ENCODE measurements at regions not wholly inside any gene's neighbourhood (a gene's known extent, or its start where the extent isn't known, plus 50 kb on each side); places are given as distances from the start of the nearest gene placed in this dataset.
A peak's percentile ranks its signal among the peaks of the same experiment; 100 is the strongest.

GRCh38 chr9:20255052-20255451, 367.2 kb downstream of the MLLT3 start:
- Histone ChIP-seq H3K79me2 (ENCODE audit: low read depth) (no peaks in the 10 kb centered on the region), H2AFZ (replicated peaks) (no peak overlapping the region), H3K4me3 (no peak overlapping the region), H3K27ac (no peak overlapping the region), H3K9me3 (ENCODE audit: low read depth) (no peaks in the 10 kb centered on the region), H4K20me1 (ENCODE audit: low read depth) (peaks cover 10% of the 10 kb centered on the region), H3F3A (ENCODE audit: low read depth) (no peaks in the 10 kb centered on the region), H3K9ac (no peak overlapping the region), H3K4me1 (peaks cover 11% of the 10 kb centered on the region), H3K4me2 (no peak overlapping the region), H3K27me3 (peaks cover 57% of the 10 kb centered on the region), H3K36me3 (no peaks in the 10 kb centered on the region)
- H3K27ac Mint-ChIP-seq, result no peak overlapping the region
- no peak for DNase-seq (ENCODE audit: low spot score)
- peaks cover 5% of the 10 kb centered on the region for H3K4me1 Mint-ChIP-seq
- no peak overlapping the region for H3K4me3 Mint-ChIP-seq
- TF ChIP-seq EZH2phosphoT487 (IDR thresholded peaks at IDR 0.05) (no peak), EZH2 (IDR thresholded peaks at IDR 0.05) (no peak)
- TF ChIP-seq, protein P1, sequence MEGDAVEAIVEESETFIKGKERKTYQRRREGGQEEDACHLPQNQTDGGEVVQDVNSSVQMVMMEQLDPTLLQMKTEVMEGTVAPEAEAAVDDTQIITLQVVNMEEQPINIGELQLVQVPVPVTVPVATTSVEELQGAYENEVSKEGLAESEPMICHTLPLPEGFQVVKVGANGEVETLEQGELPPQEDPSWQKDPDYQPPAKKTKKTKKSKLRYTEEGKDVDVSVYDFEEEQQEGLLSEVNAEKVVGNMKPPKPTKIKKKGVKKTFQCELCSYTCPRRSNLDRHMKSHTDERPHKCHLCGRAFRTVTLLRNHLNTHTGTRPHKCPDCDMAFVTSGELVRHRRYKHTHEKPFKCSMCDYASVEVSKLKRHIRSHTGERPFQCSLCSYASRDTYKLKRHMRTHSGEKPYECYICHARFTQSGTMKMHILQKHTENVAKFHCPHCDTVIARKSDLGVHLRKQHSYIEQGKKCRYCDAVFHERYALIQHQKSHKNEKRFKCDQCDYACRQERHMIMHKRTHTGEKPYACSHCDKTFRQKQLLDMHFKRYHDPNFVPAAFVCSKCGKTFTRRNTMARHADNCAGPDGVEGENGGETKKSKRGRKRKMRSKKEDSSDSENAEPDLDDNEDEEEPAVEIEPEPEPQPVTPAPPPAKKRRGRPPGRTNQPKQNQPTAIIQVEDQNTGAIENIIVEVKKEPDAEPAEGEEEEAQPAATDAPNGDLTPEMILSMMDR (IDR thresholded peaks at IDR 0.05), result no peak
- peaks cover 2% of the 10 kb centered on the region for H3K27me3 Mint-ChIP-seq (ENCODE audit: insufficient read depth, low read depth)
- no peaks in the 10 kb centered on the region for H3K36me3 Mint-ChIP-seq
- H3K9me3 Mint-ChIP-seq, result no peaks in the 10 kb centered on the region

GRCh38 chr9:20253635-20254034, 368.7 kb downstream of the MLLT3 start:
- TF ChIP-seq EZH2phosphoT487 (IDR thresholded peaks at IDR 0.05), result no peak
- TF ChIP-seq, protein P1 (IDR thresholded peaks at IDR 0.05), result no peak
- TF ChIP-seq EZH2 (IDR thresholded peaks at IDR 0.05), result no peak
- Histone ChIP-seq H3K4me3 (no peak overlapping the region), H3K4me2 (no peak overlapping the region), H3K36me3 (no peaks in the 10 kb centered on the region), H3K27me3 (peaks cover 61% of the 10 kb centered on the region), H3K27ac (no peak overlapping the region), H3F3A (ENCODE audit: low read depth) (no peaks in the 10 kb centered on the region), H4K20me1 (ENCODE audit: low read depth) (peaks cover 10% of the 10 kb centered on the region), H3K9me3 (ENCODE audit: low read depth) (no peaks in the 10 kb centered on the region), H3K4me1 (peaks cover 11% of the 10 kb centered on the region), H3K79me2 (ENCODE audit: low read depth) (no peaks in the 10 kb centered on the region), H3K9ac (no peak overlapping the region), H2AFZ (replicated peaks) (no peak overlapping the region)
- peaks cover 2% of the 10 kb centered on the region for H3K27me3 Mint-ChIP-seq (ENCODE audit: insufficient read depth, low read depth)
- no peak overlapping the region for H3K4me3 Mint-ChIP-seq
- no peak overlapping the region for H3K27ac Mint-ChIP-seq
- H3K4me1 Mint-ChIP-seq, result peaks cover 5% of the 10 kb centered on the region
- no peak for DNase-seq (ENCODE audit: low spot score)
- H3K36me3 Mint-ChIP-seq, result no peaks in the 10 kb centered on the region
- no peaks in the 10 kb centered on the region for H3K9me3 Mint-ChIP-seq

GRCh38 chr9:20252778-20253177, 369.5 kb downstream of the MLLT3 start:
- peak; percentile 74 for DNase-seq (ENCODE audit: low spot score)
- H3K36me3 ChIP-seq, result no peaks in the 10 kb centered on the region
- no peak overlapping the region for H3K27ac ChIP-seq
- H3K4me1 ChIP-seq, result peaks cover 11% of the 10 kb centered on the region
- H2AFZ ChIP-seq (replicated peaks), result no peak overlapping the region
- Mint-ChIP-seq H3K9me3 (no peaks in the 10 kb centered on the region), H3K4me3 (no peak overlapping the region), H3K4me1 (peaks cover 5% of the 10 kb centered on the region), H3K36me3 (no peaks in the 10 kb centered on the region), H3K27ac (no peak overlapping the region), H3K27me3 (ENCODE audit: insufficient read depth, low read depth) (peaks cover 2% of the 10 kb centered on the region)
- no peak overlapping the region for H3K4me3 ChIP-seq
- H3K9ac ChIP-seq, result no peak overlapping the region
- H3K9me3 ChIP-seq (ENCODE audit: low read depth), result no peaks in the 10 kb centered on the region
- H3F3A ChIP-seq (ENCODE audit: low read depth), result no peaks in the 10 kb centered on the region
- H3K4me2 ChIP-seq, result peak overlapping the region; percentile 29
- no peaks in the 10 kb centered on the region for H3K79me2 ChIP-seq (ENCODE audit: low read depth)
- TF ChIP-seq EZH2 (IDR thresholded peaks at IDR 0.05), result no peak
- peak; percentile 70 for TF ChIP-seq EZH2phosphoT487 (IDR thresholded peaks at IDR 0.05)
- TF ChIP-seq, protein P1 (IDR thresholded peaks at IDR 0.05), result no peak
- peaks cover 61% of the 10 kb centered on the region for H3K27me3 ChIP-seq
- H4K20me1 ChIP-seq (ENCODE audit: low read depth), result peaks cover 10% of the 10 kb centered on the region

Measured in neural progenitor cell (in vitro differentiated cells).